SK-N-SH (cell line): ENCODE measurements at regions not wholly inside any gene's neighbourhood (a gene's known extent, or its start where the extent isn't known, plus 50 kb on each side); places are given as distances from the start of the nearest gene placed in this dataset.

ENCODE experiments used
- CTCF ChIA-PET: fragments of 300-600, 350-600 bp; formaldehyde crosslinking; extraction: SDS; loops from one replicate; lab custom pipeline; 2021; lab: Yijun Ruan, JAX
- POLR2A ChIA-PET: fragments of 350-600 bp; sonication (Branson Sonifier 250); formaldehyde crosslinking; extraction: SDS; loops from one replicate; lab custom pipeline; 2020; ENCODE audit warnings: antibody characterized with exemption, inconsistent platforms; lab: Yijun Ruan, JAX
- DNase-seq: peaks from one replicate; pipeline ENCODE4 v3.0.0; 2012
- H2AFZ ChIP-seq: fragments of 200-600 bp; sonication (generic); 2 replicates; pipeline ENCODE4 v1.8.1; 2016; ENCODE audit warnings: antibody characterized with exemption, mild to moderate bottlenecking, low read depth
- H3F3A ChIP-seq: fragments of 200-600 bp; sonication (generic); replicated peaks from 2 replicates; pipeline ENCODE3; 2016; ENCODE audit warnings: antibody characterized with exemption, mild to moderate bottlenecking; ENCODE audit not compliant: insufficient read depth
- H3K27ac ChIP-seq, 2 experiments: fragments of 200-500 bp in 1 of 2; fragments of 200-600 bp in 1 of 2; sonication (Bioruptor generic) in 1 of 2; sonication (generic), shearing (Covaris generic) in 1 of 2; 2 replicates each; pipeline versions ENCODE4 v1.5.1 to v1.6.1; 2014 to 2016; ENCODE audit warnings: low read depth in 2 of 2, inconsistent platforms in 1 of 2, low read length in 1 of 2, mild to moderate bottlenecking in 1 of 2, mixed read lengths in 1 of 2
- H3K27me3 ChIP-seq: fragments of 200-600 bp; sonication (generic), shearing (Covaris generic); 2 replicates; pipeline ENCODE4 v1.6.1; 2016; ENCODE audit warnings: mixed run types; ENCODE audit not compliant: insufficient read depth
- H3K36me3 ChIP-seq, 2 experiments: fragments of 200-500 bp in 1 of 2; fragments of 200-600 bp in 1 of 2; sonication (Bioruptor generic) in 1 of 2; sonication (generic) in 1 of 2; replicated peaks in 1 of 2; 2 replicates each; pipeline versions ENCODE3 to v1.5.1; 2014 to 2016; ENCODE audit warnings: low read length in 1 of 2, mild to moderate bottlenecking in 1 of 2; ENCODE audit not compliant: insufficient read depth in 2 of 2, control insufficient read depth in 1 of 2
- H3K4me1 ChIP-seq, 2 experiments: fragments of 200-500 bp in 1 of 2; fragments of 200-600 bp in 1 of 2; sonication (Bioruptor generic) in 1 of 2; sonication (generic), shearing (Covaris generic) in 1 of 2; 2 replicates each; pipeline versions ENCODE4 v1.5.1 to v1.6.1; 2014 to 2016; ENCODE audit warnings: low read depth in 1 of 2, low read length in 1 of 2, mixed run types in 1 of 2; ENCODE audit not compliant: insufficient read depth in 2 of 2, control insufficient read depth in 1 of 2
- H3K4me2 ChIP-seq: fragments of 200-600 bp; sonication (generic), shearing (Covaris generic); 2 replicates; pipeline ENCODE4 v1.6.1; 2017; ENCODE audit warnings: mixed run types
- H3K4me3 ChIP-seq, 2 experiments: fragments of 200-500 bp in 1 of 2; fragments of 200-600 bp in 1 of 2; sonication (Bioruptor generic) in 1 of 2; sonication (generic), shearing (Covaris generic) in 1 of 2; 2 replicates each; pipeline versions ENCODE4 v1.5.1 to v1.8.1; 2014 to 2016; ENCODE audit warnings: low read depth in 2 of 2, inconsistent platforms in 1 of 2, low read length in 1 of 2, mild to moderate bottlenecking in 1 of 2, mixed read lengths in 1 of 2, moderate library complexity in 1 of 2
- H3K79me2 ChIP-seq: fragments of 200-600 bp; sonication (generic); 2 replicates; pipeline ENCODE4 v1.8.1; 2017; ENCODE audit warnings: mild to moderate bottlenecking; ENCODE audit not compliant: insufficient read depth
- H3K9ac ChIP-seq: fragments of 200-600 bp; sonication (generic); 2 replicates; pipeline ENCODE4 v1.6.1; 2017; ENCODE audit warnings: mixed run types
- H3K9me2 ChIP-seq: fragments of 200-600 bp; sonication (generic); 2 replicates; pipeline ENCODE4 v1.6.1; 2017; ENCODE audit warnings: mixed run types
- H3K9me3 ChIP-seq: fragments of 200-600 bp; sonication (generic); 2 replicates; pipeline ENCODE4 v1.6.1; 2017; ENCODE audit warnings: mixed run types, mild to moderate bottlenecking, moderate library complexity
- H4K20me1 ChIP-seq: fragments of 200-600 bp; sonication (generic); 2 replicates; pipeline ENCODE4 v1.6.1; 2017; ENCODE audit warnings: mild to moderate bottlenecking, mixed run types; ENCODE audit not compliant: insufficient read depth
- CTCF ChIP-seq: fragments of 200-600 bp; sonication (generic); IDR thresholded peaks from 2 replicates; pipeline ENCODE4 v1.6.1; 2017; ENCODE audit warnings: antibody characterized with exemption, mild to moderate bottlenecking, moderate library complexity
- ELF1 ChIP-seq: IDR thresholded peaks from 2 replicates; pipeline ENCODE4 v1.4.0; 2012
- EZH2phosphoT487 ChIP-seq: fragments of 200-600 bp; sonication (generic); IDR thresholded peaks from 2 replicates; pipeline ENCODE4 v1.6.1; 2017; ENCODE audit warnings: low read depth, mixed run types, mild to moderate bottlenecking, antibody characterized with exemption, moderate library complexity, borderline replicate concordance
- FOSL2 ChIP-seq: IDR thresholded peaks from 2 replicates; pipeline ENCODE4 v1.4.0; 2012; ENCODE audit warnings: low read depth, mild to moderate bottlenecking, moderate library complexity, borderline replicate concordance
- FOXJ3 ChIP-seq: sonication (generic); formaldehyde crosslinking; IDR thresholded peaks from 2 replicates; pipeline ENCODE4 v1.5.1; 2020; ENCODE audit warnings: mild to moderate bottlenecking, missing genetic modification reagents
- GATA2 ChIP-seq: sonication (generic); formaldehyde crosslinking; IDR thresholded peaks from 2 replicates; pipeline ENCODE4 v1.5.0; 2020; ENCODE audit warnings: mild to moderate bottlenecking, missing genetic modification reagents
- MEF2A ChIP-seq: IDR thresholded peaks from 2 replicates; pipeline ENCODE4 v1.4.0; 2012; ENCODE audit warnings: low read depth, borderline replicate concordance
- RFX5 ChIP-seq: IDR thresholded peaks from 2 replicates; pipeline ENCODE4 v1.6.1; 2012; ENCODE audit warnings: mild to moderate bottlenecking, improper control_type of control experiment, low read length
- SMC3 ChIP-seq: IDR thresholded peaks from 2 replicates; pipeline ENCODE4 v1.6.1; 2012; ENCODE audit warnings: low read depth, low read length, improper control_type of control experiment
- YY1 ChIP-seq: IDR thresholded peaks from 2 replicates; pipeline ENCODE4 v1.4.0; 2012; ENCODE audit warnings: low read depth, mild to moderate bottlenecking
- WGBS: methylation state at CpG from one replicate; pipeline ENCODE4 v1.1.6; 2017; ENCODE audit warnings: low lambda C conversion rate; 5-methylcytosine and 5-hydroxymethylcytosine counted together
- TF ChIP-seq, protein P1 (sequence below): IDR thresholded peaks from 2 replicates; pipeline ENCODE4 v1.4.0; 2012; ENCODE audit warnings: low read depth, borderline replicate concordance
- TF ChIP-seq, protein P2 (sequence below): fragments of 150-350 bp; IDR thresholded peaks from 2 replicates; pipeline ENCODE4 v1.6.1; 2016; ENCODE audit warnings: mild to moderate bottlenecking, low read depth, low read length
- TF ChIP-seq, protein P3 (sequence below): IDR thresholded peaks from 2 replicates; pipeline ENCODE4; 2012
- TF ChIP-seq, protein P4 (sequence below): IDR thresholded peaks from 2 replicates; pipeline ENCODE4 v1.4.0; 2012; ENCODE audit warnings: low read depth, borderline replicate concordance
- TF ChIP-seq, protein P5 (sequence below): fragments of 150-350 bp; IDR thresholded peaks from 2 replicates; pipeline ENCODE4 v1.6.1; 2017; ENCODE audit warnings: antibody characterized with exemption, low read length, low read depth, borderline replicate concordance

GRCh38 chr22:47276991-47277390, 514.5 kb downstream of the TBC1D22A start:
- no peaks in the 10 kb centered on the region for H3K4me1 ChIP-seq
- no peaks in the 10 kb centered on the region for H3K9me2 ChIP-seq
- H3K4me2 ChIP-seq, result no peak overlapping the region
- TF ChIP-seq, protein P1, sequence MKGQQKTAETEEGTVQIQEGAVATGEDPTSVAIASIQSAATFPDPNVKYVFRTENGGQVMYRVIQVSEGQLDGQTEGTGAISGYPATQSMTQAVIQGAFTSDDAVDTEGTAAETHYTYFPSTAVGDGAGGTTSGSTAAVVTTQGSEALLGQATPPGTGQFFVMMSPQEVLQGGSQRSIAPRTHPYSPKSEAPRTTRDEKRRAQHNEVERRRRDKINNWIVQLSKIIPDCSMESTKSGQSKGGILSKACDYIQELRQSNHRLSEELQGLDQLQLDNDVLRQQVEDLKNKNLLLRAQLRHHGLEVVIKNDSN, result no peak
- no peak for TF ChIP-seq RFX5
- TF ChIP-seq, protein P2, sequence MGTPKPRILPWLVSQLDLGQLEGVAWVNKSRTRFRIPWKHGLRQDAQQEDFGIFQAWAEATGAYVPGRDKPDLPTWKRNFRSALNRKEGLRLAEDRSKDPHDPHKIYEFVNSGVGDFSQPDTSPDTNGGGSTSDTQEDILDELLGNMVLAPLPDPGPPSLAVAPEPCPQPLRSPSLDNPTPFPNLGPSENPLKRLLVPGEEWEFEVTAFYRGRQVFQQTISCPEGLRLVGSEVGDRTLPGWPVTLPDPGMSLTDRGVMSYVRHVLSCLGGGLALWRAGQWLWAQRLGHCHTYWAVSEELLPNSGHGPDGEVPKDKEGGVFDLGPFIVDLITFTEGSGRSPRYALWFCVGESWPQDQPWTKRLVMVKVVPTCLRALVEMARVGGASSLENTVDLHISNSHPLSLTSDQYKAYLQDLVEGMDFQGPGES, result no peak
- no peak for TF ChIP-seq FOXJ3 (CRISPR knock-in tag)
- TF ChIP-seq, protein P3, sequence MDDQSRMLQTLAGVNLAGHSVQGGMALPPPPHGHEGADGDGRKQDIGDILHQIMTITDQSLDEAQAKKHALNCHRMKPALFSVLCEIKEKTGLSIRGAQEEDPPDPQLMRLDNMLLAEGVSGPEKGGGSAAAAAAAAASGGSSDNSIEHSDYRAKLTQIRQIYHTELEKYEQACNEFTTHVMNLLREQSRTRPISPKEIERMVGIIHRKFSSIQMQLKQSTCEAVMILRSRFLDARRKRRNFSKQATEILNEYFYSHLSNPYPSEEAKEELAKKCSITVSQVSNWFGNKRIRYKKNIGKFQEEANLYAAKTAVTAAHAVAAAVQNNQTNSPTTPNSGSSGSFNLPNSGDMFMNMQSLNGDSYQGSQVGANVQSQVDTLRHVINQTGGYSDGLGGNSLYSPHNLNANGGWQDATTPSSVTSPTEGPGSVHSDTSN, result no peak
- TF ChIP-seq, protein P4, sequence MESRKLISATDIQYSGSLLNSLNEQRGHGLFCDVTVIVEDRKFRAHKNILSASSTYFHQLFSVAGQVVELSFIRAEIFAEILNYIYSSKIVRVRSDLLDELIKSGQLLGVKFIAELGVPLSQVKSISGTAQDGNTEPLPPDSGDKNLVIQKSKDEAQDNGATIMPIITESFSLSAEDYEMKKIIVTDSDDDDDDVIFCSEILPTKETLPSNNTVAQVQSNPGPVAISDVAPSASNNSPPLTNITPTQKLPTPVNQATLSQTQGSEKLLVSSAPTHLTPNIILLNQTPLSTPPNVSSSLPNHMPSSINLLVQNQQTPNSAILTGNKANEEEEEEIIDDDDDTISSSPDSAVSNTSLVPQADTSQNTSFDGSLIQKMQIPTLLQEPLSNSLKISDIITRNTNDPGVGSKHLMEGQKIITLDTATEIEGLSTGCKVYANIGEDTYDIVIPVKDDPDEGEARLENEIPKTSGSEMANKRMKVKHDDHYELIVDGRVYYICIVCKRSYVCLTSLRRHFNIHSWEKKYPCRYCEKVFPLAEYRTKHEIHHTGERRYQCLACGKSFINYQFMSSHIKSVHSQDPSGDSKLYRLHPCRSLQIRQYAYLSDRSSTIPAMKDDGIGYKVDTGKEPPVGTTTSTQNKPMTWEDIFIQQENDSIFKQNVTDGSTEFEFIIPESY, result no peak
- no peak for TF ChIP-seq ELF1
- TF ChIP-seq MEF2A, result no peak
- no peak for TF ChIP-seq FOSL2
- no peak for TF ChIP-seq EZH2phosphoT487
- TF ChIP-seq YY1, result no peak
- no peak for TF ChIP-seq GATA2
- no peak for TF ChIP-seq CTCF
- no peak for TF ChIP-seq SMC3
- TF ChIP-seq, protein P5, sequence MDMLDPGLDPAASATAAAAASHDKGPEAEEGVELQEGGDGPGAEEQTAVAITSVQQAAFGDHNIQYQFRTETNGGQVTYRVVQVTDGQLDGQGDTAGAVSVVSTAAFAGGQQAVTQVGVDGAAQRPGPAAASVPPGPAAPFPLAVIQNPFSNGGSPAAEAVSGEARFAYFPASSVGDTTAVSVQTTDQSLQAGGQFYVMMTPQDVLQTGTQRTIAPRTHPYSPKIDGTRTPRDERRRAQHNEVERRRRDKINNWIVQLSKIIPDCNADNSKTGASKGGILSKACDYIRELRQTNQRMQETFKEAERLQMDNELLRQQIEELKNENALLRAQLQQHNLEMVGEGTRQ, result no peak
- no peaks in the 10 kb centered on the region for H4K20me1 ChIP-seq
- no peaks in the 10 kb centered on the region for H3K9me3 ChIP-seq
- H3K36me3 ChIP-seq, result no peaks in the 10 kb centered on the region
- no peak overlapping the region for H2AFZ ChIP-seq
- ChIA-PET CTCF (interaction anchor here (1.2 kb wide), 1 partner anchor 431 kb away, joined by 3 read pairs; no protein-coding TSS in a partner anchor), POLR2A (no interaction called here)
- H3K79me2 ChIP-seq, result no peaks in the 10 kb centered on the region
- WGBS, result 40% methylated on average over 1 of the region's 13 CpGs
- H3K27me3 ChIP-seq, result peaks cover 18% of the 10 kb centered on the region; the same call in 1 of the 2 replicates
- H3K9ac ChIP-seq, result no peak overlapping the region
- H3K27ac ChIP-seq, result no peak overlapping the region
- no peak overlapping the region for H3K4me3 ChIP-seq
- no peak for DNase-seq
- no peaks in the 10 kb centered on the region for H3F3A ChIP-seq
